B cell (primary cell): ENCODE measurements at regions not wholly inside any gene's neighbourhood (a gene's known extent, or its start where the extent isn't known, plus 50 kb on each side); places are given as distances from the start of the nearest gene placed in this dataset.

Source experiments
- ATAC-seq: fragments of 200-7000 bp; cut with Tn5 transposase; one replicate; pipeline ENCODE4 v1.10.0; 2021; ENCODE audit warnings: low read depth, mild to moderate bottlenecking, moderate number of reproducible peaks, moderate library complexity
- CTCF ChIA-PET: fragments of 350-600 bp; sonication (Branson Sonifier 250); formaldehyde crosslinking; loops from one replicate; lab custom pipeline; 2021; ENCODE audit warnings: antibody characterized with exemption, inconsistent platforms; lab: Charles Lee
- POLR2A ChIA-PET: fragments of 350-600 bp; sonication (Branson Sonifier 250); formaldehyde crosslinking; loops from one replicate; lab custom pipeline; 2021; ENCODE audit warnings: antibody characterized with exemption; lab: Charles Lee
- DNase-seq: peaks from one replicate; pipeline ENCODE4 v3.0.0; 2013
- H2AFZ ChIP-seq: 2 replicates; pipeline ENCODE4 v1.6.1; 2012; ENCODE audit warnings: mild to moderate bottlenecking, low read depth, low read length; ENCODE audit not compliant: insufficient read depth, poor library complexity, severe bottlenecking
- H3K27ac ChIP-seq, 2 donors: 1 replicate in 1 of 2; 2 replicates in 1 of 2; pipeline ENCODE4 v1.5.1; 2012 to 2013; ENCODE audit warnings: low read length in 2 of 2, mild to moderate bottlenecking in 2 of 2, moderate library complexity in 1 of 2
- H3K27me3 ChIP-seq, 4 experiments: fragments of 200-600 bp in 1 of 4; sonication (generic) in 1 of 4; replicated peaks in 1 of 4; 1 replicate in 2 of 4; 2 replicates in 2 of 4; pipeline versions ENCODE4 v1.6.1 to v1.7.0; 2013 to 2016; ENCODE audit warnings: low read length in 3 of 4, mild to moderate bottlenecking in 2 of 4, mixed read lengths in 1 of 4, moderate library complexity in 1 of 4; ENCODE audit not compliant: insufficient read depth in 4 of 4, control insufficient read depth in 3 of 4; ENCODE audit errors: control extremely low read depth in 1 of 4
- H3K36me3 ChIP-seq, 2 experiments: replicated peaks in 1 of 2; 1 replicate in 1 of 2; 2 replicates in 1 of 2; pipeline versions ENCODE4 v1.6.1 to v1.7.1; 2013; ENCODE audit warnings: low read length in 1 of 2; ENCODE audit not compliant: insufficient read depth in 2 of 2, control insufficient read depth in 1 of 2; ENCODE audit errors: control extremely low read depth in 1 of 2, extremely low read depth in 1 of 2
- H3K4me1 ChIP-seq, 2 donors: fragments of 200-600 bp in 1 of 2; sonication (generic) in 1 of 2; 1 replicate in 1 of 2; 2 replicates in 1 of 2; pipeline versions ENCODE4 v1.5.1 to v1.6.1; 2013 to 2017; ENCODE audit warnings: low read length in 2 of 2; ENCODE audit not compliant: control insufficient read depth in 2 of 2, insufficient read depth in 2 of 2
- H3K4me2 ChIP-seq: replicated peaks from 2 replicates; pipeline ENCODE3; 2012; ENCODE audit warnings: mild to moderate bottlenecking, low read depth, low read length; ENCODE audit not compliant: poor library complexity, severe bottlenecking
- H3K4me3 ChIP-seq, 5 experiments: fragments of 200-600 bp in 1 of 5; sonication (generic) in 1 of 5; 1 replicate in 3 of 5; 2 replicates in 2 of 5; pipeline versions ENCODE4 v1.5.1 to v1.7.0; 2011 to 2016; ENCODE audit warnings: low read length in 4 of 5, mild to moderate bottlenecking in 4 of 5, low read depth in 2 of 5, control low read depth in 1 of 5, moderate library complexity in 1 of 5; ENCODE audit not compliant: insufficient read depth in 1 of 5; ENCODE audit errors: control extremely low read depth in 1 of 5, extremely low read depth in 1 of 5
- H3K79me2 ChIP-seq: fragments of 200-600 bp; sonication (generic); one replicate; pipeline ENCODE4 v1.6.0; 2016; ENCODE audit warnings: low read length; ENCODE audit not compliant: control insufficient read depth, insufficient read depth
- H3K9ac ChIP-seq: fragments of 200-600 bp; sonication (generic); 2 replicates; pipeline ENCODE4 v1.6.1; 2017; ENCODE audit warnings: mild to moderate bottlenecking, low read length, moderate library complexity
- H3K9me3 ChIP-seq, 3 donors: one replicate each; pipeline versions ENCODE4 v1.6.1 to v1.7.1; 2013; ENCODE audit warnings: low read length in 2 of 3; ENCODE audit not compliant: control insufficient read depth in 2 of 3, insufficient read depth in 1 of 3; ENCODE audit errors: control extremely low read depth in 1 of 3
- H4K20me1 ChIP-seq: 2 replicates; pipeline ENCODE4 v1.6.0; 2012; ENCODE audit warnings: mild to moderate bottlenecking, low read length; ENCODE audit not compliant: insufficient read depth, control insufficient read depth, poor library complexity, severe bottlenecking
- H3K27ac Mint-ChIP-seq: one replicate; pipeline ENCODE4 v1.8.0; 2021; ENCODE audit warnings: mixed read lengths
- H3K27me3 Mint-ChIP-seq: one replicate; pipeline ENCODE4 v1.8.0; 2021; ENCODE audit warnings: mixed read lengths
- H3K4me1 Mint-ChIP-seq: one replicate; pipeline ENCODE4 v1.8.0; 2021; ENCODE audit warnings: mixed read lengths
- H3K4me3 Mint-ChIP-seq: one replicate; pipeline ENCODE4 v1.8.0; 2021; ENCODE audit warnings: mixed read lengths
- H3K9me3 Mint-ChIP-seq: one replicate; pipeline ENCODE4 v1.8.0; 2022; ENCODE audit warnings: mixed read lengths; ENCODE audit not compliant: insufficient read depth
- CTCF ChIP-seq: fragments of 200-600 bp; IDR thresholded peaks from one replicate; pipeline ENCODE4 v1.8.0; 2022; ENCODE audit warnings: antibody characterized with exemption, mild to moderate bottlenecking
- EZH2 ChIP-seq: IDR thresholded peaks from 2 replicates; pipeline ENCODE4 v1.6.1; 2012; ENCODE audit warnings: borderline replicate concordance, low read depth, mild to moderate bottlenecking, moderate library complexity, low read length; ENCODE audit not compliant: insufficient read depth, poor library complexity, severe bottlenecking
- WGBS: methylation state at CpG from one replicate; pipeline ENCODE4 v1.1.5; 2013; ENCODE audit warnings: missing lambda C conversion rate; ENCODE audit not compliant: insufficient coverage; 5-methylcytosine and 5-hydroxymethylcytosine counted together
- intact Hi-C: fragments of 100-400 bp; cut with micrococcal nuclease; formaldehyde crosslinking; loops from one replicate; pipeline ENCODE4 v1.10.0; 2022

- CTCF ChIA-PET, result no interaction called here
- no peak for ATAC-seq
- Histone ChIP-seq H3K4me2 (no peak overlapping the region), H3K36me3 (no peaks in the 10 kb centered on the region), H3K9ac (no peak overlapping the region), H3K4me3 (no peak overlapping the region), H2AFZ (no peak overlapping the region), H3K27me3 (no peaks in the 10 kb centered on the region), H3K4me1 (no peaks in the 10 kb centered on the region), H3K27ac (no peak overlapping the region), H3K9me3 (no peaks in the 10 kb centered on the region), H4K20me1 (no peaks in the 10 kb centered on the region), H3K79me2 (no peaks in the 10 kb centered on the region)
- WGBS, result 33% methylated on average over 1 of the region's 2 CpGs
- intact Hi-C loops, result no loop called here
- no peak for DNase-seq
- Mint-ChIP-seq H3K27ac (no peak overlapping the region), H3K4me3 (no peak overlapping the region), H3K27me3 (no peaks in the 10 kb centered on the region), H3K9me3 (no peaks in the 10 kb centered on the region), H3K4me1 (no peaks in the 10 kb centered on the region)
- no peak for TF ChIP-seq CTCF
- TF ChIP-seq EZH2, result no peak
- POLR2A ChIA-PET, result no interaction called here
Measured at GRCh38 chr5:147095740-147096139, 139.1 kb upstream of the STK32A start.

DNA sequence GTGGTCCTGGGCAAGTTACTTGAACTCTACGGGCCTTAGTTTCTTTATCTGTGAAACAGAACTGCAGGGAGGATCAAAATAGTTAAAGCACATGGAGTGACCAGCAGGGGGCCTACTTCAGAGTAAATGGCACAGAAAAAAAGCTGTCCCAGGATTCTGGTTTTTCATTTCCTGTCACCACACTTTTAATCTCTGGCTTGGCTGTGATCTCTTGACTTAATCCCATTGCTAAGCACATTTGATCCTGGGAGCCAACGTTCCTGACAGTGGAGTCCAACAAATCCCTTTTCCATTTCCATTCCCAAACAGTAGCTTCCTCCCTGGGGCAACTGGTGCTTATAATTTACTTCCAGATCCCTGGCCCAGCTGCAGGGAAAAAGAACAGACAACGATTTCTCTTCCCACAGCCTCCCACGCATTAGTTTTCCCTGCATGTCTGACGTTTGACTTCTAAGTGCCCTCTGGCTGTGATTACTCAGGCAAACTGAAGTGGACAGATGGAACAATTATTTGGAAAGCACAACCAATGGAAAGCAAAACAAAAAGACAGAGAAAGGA is 136.5 kb upstream of the STK32A start:
- H3K79me2 ChIP-seq, result no peaks in the 10 kb centered on the region
- ATAC-seq, result no peak
- CTCF ChIA-PET, result no interaction called here
- H3K4me1 Mint-ChIP-seq, result no peaks in the 10 kb centered on the region
- H3K27ac ChIP-seq, result no peak overlapping the region
- no peaks in the 10 kb centered on the region for H3K4me1 ChIP-seq
- H4K20me1 ChIP-seq, result no peaks in the 10 kb centered on the region
- no peaks in the 10 kb centered on the region for H3K36me3 ChIP-seq
- H3K27me3 Mint-ChIP-seq, result no peaks in the 10 kb centered on the region
- H3K27ac Mint-ChIP-seq, result no peak overlapping the region
- no peaks in the 10 kb centered on the region for H3K9me3 Mint-ChIP-seq
- H3K27me3 ChIP-seq, result no peaks in the 10 kb centered on the region
- H3K4me3 ChIP-seq, result no peak overlapping the region
- H3K4me2 ChIP-seq, result no peak overlapping the region
- no peak for DNase-seq
- no peak for TF ChIP-seq CTCF
- H3K4me3 Mint-ChIP-seq, result no peak overlapping the region
- no peak overlapping the region for H2AFZ ChIP-seq
- intact Hi-C loops, result no loop called here
- WGBS, result 29% methylated on average over 4 of the region's 5 CpGs
- POLR2A ChIA-PET, result no interaction called here
- H3K9me3 ChIP-seq, result no peaks in the 10 kb centered on the region
- no peak overlapping the region for H3K9ac ChIP-seq
